HG03575 (cell line): ENCODE measurements at regions not wholly inside any gene's neighbourhood (a gene's known extent, or its start where the extent isn't known, plus 50 kb on each side); places are given as distances from the start of the nearest gene placed in this dataset.

Source experiments
- ATAC-seq: cut with Tn5 transposase; IDR thresholded peaks from one replicate; pipeline ENCODE4 v1.9.1; 2021; ENCODE audit not compliant: unreplicated experiment, insufficient number of reproducible peaks, low FRiP score; ENCODE audit errors: extremely low read depth

- ATAC-seq = peak; percentile 89
Measured at GRCh38 chr6:105892577-105893262, 193.4 kb upstream of the PRDM1 start.

DNA sequence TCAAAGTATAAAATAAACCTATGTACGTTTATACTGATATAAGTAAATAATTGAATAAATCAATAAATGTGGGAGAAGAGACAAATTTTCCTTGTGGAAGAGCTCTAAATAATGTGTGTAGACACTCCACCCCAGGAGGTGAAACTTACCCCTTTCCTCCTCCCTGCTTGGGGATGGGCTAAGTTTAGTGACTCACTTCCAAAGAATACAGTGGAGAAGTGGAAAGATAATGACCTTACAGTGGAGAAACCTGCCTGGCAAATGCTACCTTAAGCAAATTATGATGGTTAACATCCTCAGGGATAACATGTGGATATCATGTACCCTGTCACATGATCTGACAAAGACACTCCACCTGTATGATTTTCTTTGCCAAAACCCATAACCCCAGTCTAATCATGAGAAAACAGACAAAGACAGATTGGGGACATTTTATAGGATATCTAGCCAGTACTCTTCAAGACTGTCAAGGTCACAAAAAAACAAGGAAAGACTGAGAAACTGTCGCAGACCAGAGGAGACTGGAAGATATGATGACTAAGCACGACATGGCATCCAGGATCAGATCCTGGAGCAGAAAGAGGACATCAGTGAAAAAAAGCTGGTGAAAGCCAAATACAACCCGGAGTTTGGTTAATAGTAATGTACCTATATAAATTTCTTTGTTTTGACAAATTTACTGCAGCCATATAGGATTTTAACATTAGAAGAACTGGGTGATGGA is 195.5 kb upstream of the PRDM1 start:
- ATAC-seq = no peak

DNA sequence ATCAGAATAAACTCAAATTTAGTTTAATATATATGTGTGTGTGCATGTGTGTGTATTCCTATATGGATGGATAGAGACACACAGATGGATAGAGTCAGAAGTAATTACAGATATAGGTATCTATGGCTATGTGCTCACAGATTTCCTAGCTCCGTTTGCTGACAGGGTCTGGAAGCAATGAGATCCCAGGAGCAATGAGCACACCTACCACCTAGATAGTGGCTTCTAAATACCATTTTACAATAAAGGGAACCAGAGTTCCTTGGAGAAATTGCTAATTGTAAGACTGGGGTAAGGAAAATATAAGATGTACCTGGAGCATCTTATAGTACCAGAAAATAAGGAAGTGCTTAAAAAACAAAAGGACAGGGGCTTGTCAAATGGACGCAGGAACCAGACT is 196.2 kb upstream of the PRDM1 start:
- no peak for ATAC-seq

DNA sequence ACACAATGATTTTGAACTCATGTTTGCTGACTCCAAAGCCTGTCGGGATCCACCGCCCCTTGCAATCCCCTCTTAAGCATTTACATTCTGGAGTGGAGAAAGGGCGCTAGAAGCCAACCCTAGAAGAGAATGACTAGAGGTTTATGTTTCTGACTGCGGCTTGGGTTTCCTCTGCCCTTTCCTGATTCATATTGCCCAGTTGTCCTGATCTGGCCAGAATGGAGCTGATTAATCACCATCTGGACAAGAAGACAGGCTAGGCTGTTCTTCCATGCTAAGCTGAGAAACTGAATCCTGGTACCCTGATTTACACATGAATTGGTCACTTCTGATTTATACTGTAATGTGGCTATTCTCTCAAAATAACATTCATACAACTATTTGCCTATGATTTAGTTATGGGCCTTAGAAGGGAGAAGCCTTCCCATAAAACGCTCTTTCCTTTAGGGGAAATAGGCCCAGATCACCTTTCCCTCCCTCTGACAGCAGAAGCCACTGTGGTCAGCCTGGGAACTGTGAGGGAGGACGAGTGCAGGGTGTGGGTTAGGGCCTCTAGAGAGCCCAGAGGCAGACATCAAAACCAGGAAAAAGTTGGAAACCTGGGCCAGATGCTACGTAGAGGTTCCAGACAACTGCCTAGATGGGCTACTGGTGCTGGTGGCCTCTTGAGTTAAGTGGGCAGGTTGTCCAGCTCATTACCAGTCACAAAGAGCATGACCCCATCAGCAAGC is 199.2 kb upstream of the PRDM1 start:
- ATAC-seq = no peak

GRCh38 chr6:105886066-105886813 is 199.9 kb upstream of the PRDM1 start:
- ATAC-seq = no peak

DNA sequence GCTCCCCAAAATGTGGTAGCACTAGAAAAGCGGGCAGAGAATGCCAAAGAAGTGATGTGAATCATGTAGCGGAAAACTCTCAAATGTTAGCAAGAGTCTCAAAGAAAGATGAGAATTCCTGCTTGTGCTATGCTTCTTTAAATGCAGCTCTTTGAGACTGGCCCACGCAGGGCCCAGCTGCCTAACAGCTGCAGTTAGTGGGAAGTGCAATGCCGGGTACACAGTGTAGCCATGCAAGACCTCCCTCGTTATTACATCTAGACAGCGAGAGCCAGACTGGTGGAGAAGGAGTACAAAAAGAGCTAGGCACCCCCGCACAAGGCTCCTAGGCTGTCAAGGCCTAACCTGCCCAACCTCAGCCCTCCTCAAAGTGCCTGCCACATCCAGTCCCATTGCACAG is 201.7 kb upstream of the PRDM1 start:
- ATAC-seq = no peak

GRCh38 chr6:105884011-105884410 is 202.1 kb upstream of the PRDM1 start:
- no peak for ATAC-seq

DNA sequence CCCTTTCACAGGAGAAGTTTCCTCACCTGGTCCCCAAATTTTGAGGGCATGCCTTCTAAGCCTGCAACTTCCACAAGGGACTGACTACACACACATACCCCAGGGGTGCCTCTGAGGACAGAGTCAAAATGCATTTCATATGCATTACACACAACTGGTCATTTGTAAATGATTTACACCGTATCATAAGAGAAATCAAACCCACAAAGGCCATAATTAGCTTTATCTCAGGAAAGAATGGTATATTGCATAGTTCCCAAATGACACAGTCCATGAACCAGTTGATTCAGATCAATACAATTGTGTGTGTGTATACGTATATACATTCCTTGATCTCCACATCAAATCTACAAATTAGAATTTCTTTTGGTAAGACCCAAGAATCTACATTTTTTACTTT is 203.3 kb upstream of the PRDM1 start:
- ATAC-seq = no peak

DNA sequence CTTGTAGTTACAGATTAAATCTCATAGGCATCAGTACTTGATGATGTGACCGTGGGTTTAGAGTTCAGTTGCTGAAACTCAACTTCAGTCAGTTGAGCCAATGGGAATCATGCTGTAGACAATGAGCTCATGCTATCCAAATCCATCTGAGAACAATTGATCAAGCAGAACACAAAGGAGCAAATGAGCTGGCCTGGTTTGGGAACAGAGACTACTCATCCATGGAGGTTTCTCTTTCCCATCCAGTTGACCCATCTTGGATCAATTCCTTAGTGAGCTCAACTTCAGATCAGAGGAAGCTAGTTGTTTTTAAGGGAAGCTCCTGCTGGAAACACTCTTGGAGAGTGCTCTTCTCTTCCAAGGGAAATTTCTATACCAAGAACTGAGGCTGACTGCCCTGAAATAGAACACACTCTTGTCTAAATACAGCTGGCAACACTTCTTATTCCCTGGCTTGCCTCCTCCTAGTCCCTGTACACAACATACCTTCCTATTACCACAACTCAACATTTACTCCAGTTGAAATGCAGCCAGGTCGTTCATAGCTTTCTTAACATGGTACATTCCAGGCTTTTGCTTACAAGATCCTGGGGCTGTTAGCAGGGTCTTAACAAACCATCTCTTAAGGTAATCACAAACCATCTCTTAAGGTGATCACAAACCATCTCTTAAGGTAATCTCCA is 203.9 kb upstream of the PRDM1 start:
- ATAC-seq = no peak

- ATAC-seq = no peak
Measured at GRCh38 chr6:105881608-105882007, 204.5 kb upstream of the PRDM1 start.

GRCh38 chr6:105880030-105880492 is 206.1 kb upstream of the PRDM1 start:
- no peak for ATAC-seq

DNA sequence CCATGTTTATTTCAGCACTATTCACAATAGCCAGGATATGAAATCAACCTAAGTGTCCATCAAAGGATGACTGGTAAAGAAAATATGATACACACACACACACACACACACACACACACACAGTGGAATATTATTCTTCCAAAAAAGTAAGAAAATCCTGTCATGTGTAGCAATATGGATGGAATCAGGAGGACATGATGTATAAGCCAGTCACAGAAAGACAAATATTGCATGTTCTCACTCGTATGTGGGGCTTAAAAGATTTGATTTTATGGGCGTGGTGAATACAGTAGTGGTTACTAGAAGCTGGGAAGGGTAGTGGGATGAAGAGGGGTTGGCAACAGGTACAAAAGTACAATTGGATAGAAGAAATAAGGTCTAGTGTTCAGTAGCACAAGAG is 207.0 kb upstream of the PRDM1 start:
- ATAC-seq = no peak

GRCh38 chr6:105875974-105876640 is 210.0 kb upstream of the PRDM1 start:
- ATAC-seq = no peak

DNA sequence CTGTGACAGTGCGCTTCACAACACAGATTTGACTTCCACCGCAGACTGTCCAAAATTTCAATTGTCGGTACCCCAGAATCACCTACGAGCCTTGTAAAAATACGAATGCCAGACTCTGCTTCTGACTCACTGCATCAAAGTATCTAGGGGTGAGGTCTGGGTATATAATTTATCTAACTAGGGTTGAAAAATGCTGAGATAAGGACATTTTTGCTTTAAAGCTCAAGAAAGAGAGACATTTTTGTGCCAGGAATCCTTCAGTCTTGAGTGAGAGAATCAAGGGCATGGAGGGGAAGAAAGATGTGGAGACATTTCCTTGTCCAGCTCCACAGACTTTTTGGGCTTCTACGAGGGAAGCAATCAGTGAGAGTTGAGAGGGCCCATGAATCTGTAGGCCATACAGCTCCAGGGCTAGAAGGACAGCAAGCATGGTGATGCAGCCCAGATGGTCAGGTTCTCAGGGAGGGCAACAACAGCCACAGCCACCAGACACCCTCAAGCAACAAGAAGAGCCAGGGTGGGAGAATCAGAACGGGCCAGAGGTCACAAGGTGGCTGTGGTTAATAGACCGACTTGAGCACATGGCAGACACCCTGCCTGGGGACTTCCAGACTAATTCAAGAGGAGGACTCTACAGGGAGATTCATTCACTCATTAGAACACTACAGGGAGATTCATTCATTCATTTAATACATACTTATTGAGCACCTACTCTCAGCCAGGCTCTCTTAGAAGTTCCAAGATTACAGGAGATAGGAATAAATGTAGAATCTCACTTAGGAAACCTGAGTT is 211.1 kb upstream of the PRDM1 start:
- ATAC-seq = no peak

DNA sequence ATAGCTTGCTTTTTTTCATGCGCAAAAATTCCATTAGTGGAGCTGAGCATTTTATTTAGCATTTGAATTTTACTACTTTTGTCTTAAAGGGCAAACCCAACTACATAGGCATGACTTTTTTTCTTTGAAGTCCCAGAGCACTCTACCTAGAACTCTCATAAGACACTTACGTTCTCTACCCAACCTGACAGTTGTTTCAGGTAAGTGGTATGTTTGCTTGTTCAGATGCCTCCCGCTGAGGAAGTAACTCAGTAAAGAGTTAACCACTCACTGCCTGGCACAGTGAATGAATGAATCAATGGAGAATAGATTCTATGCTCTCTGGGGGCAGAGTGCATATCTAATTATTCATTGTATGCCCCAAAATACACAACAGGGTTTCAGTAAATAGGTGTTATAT is 212.3 kb upstream of the PRDM1 start:
- ATAC-seq = no peak

DNA sequence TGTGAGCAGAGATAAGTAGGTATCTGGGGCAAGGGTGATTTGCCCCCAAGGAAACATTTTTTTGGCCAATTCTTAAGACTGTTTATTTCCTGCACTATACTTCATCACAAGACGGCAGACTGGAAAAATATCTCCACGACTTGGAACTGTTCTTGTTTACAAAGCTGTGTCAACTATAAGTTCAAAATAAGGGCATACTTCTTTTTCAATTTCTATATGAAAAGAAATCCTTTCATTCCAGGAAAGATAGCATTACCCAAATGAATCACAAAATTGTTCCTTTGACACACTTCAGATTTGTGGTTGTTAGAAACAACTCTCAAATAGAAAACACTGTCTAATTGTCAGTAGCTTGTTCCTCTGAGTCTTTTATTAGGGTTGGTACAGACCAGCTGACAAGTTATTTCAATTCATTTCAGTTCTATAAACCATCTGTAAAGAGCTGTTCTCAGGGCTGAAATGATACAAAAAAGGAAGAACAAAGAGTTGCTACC is 212.9 kb upstream of the PRDM1 start:
- ATAC-seq = no peak

DNA sequence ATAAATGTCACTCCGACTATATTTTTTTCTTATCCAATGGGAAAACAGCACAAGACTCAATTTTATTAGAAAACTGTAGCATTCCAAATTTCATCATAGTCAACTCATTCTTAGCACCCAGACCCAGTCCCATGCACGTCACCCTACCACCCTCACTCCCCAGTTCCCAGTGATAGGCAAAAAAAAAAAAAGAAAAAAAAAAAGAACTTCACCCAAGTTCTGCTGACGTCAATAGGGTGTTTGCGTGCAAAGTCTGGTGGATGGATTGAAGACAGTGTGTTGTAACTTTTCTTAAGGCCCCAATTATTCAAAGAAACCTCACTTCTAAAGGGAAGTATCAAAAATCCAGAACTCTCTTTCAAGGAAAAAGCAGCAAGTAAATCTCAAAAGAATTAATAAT is 213.9 kb upstream of the PRDM1 start:
- ATAC-seq = no peak
